ENCODE measurements at regions not wholly inside any gene's neighbourhood (a gene's known extent, or its start where the extent isn't known, plus 50 kb on each side); places are given as distances from the start of the nearest gene placed in this dataset.
"Not testable (repeated sequence)": the region's sequence is repeated elsewhere in the genome, so short reads cannot be mapped to it uniquely, and the experiment has no call there.

- DNase-seq (no peak), FAIRE-seq (no peak)
- H3K4me1 ChIP-seq (ENCODE audit: control insufficient read depth in 3 of 3, insufficient read depth in 2 of 3, low read depth in 1 of 3, low read length in 2 of 3) = no peaks in the 10 kb centered on the region
- no peaks in the 10 kb centered on the region for H3K27me3 ChIP-seq (ENCODE audit: control insufficient read depth in 3 of 3, insufficient read depth in 3 of 3, low read length in 3 of 3)
- no peaks in the 10 kb centered on the region for H3K9me3 ChIP-seq (ENCODE audit: control insufficient read depth in 2 of 2, insufficient read depth in 1 of 2, low read depth in 1 of 2, low read length in 1 of 2)
- 54 to 70% (median 58%) methylated on average over 1 of the region's 1 CpG for WGBS, 3 donors
- no peak overlapping the region for H3K27ac ChIP-seq (ENCODE audit: low read depth in 1 of 3, low read length in 2 of 3)
- no peak overlapping the region for H3K4me3 ChIP-seq (ENCODE audit: low read depth in 1 of 3, low read length in 3 of 3)
- H3K36me3 ChIP-seq (ENCODE audit: control insufficient read depth in 3 of 3, insufficient read depth in 2 of 3, low read depth in 1 of 3, low read length in 3 of 3) = no peaks in the 10 kb centered on the region
Observed at GRCh38 chr9:73423891-73424290, 272.2 kb downstream of the ANXA1 start.

DNA sequence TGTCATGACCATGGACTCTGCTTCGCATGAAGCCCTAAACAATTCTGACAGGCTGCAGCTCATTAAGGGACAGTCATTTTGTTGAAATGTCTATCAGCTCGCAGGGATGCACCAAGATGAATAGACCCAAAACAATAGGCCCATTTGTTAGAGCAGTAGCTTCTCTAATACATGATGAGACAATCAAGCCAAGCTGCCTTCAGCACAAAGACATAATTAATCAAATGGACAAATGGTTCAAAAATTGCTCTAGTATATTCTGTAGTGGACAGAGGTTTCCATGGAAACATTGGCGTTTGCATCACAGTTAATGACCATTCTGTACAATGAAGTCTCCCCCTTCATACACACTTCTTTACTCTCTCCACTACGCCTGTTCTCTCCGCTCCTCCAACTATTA is 274.6 kb downstream of the ANXA1 start:
- Histone ChIP-seq H3K9me3 (ENCODE audit: control insufficient read depth in 2 of 2, insufficient read depth in 1 of 2, low read depth in 1 of 2, low read length in 1 of 2) (no peaks in the 10 kb centered on the region), H3K27ac (ENCODE audit: low read depth in 1 of 3, low read length in 2 of 3) (no peak overlapping the region), H3K36me3 (ENCODE audit: control insufficient read depth in 3 of 3, insufficient read depth in 2 of 3, low read depth in 1 of 3, low read length in 3 of 3) (no peaks in the 10 kb centered on the region), H3K4me1 (ENCODE audit: control insufficient read depth in 3 of 3, insufficient read depth in 2 of 3, low read depth in 1 of 3, low read length in 2 of 3) (no peaks in the 10 kb centered on the region), H3K4me3 (ENCODE audit: low read depth in 1 of 3, low read length in 3 of 3) (no peak overlapping the region), H3K27me3 (ENCODE audit: control insufficient read depth in 3 of 3, insufficient read depth in 3 of 3, low read length in 3 of 3) (no peaks in the 10 kb centered on the region)
- DNase-seq = no peak
- WGBS, 3 donors = 39 to 46% (median 43%) methylated on average over 5 of the region's 5 CpGs
- no peak for FAIRE-seq

DNA sequence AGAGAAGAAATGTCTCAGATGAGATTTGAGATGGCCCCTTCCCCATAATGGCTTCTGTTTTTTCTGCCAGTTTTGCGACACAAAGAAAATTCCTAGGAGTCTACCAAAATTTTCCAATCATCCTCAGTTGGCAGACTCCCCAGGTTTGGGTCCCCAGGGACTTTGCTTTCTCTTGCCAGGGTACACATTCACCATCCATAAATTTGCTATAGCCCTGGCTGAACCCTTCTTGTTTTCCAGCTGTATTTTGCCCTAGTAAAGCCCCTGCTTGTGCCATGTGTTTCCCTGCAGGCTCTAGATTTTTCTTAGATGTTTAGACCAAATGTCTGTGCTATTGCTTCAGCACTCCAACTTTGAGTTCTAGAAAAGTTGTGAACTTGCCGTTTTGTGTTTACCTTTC is 283.2 kb downstream of the ANXA1 start:
- H3K27ac ChIP-seq (ENCODE audit: low read depth in 1 of 3, low read length in 2 of 3) = no peak overlapping the region

GRCh38 chr9:73437758-73438157 is 286.1 kb downstream of the ANXA1 start:
- 14 to 41% (median 26%) methylated on average over 1 of the region's 1 CpG for WGBS, 3 donors
- FAIRE-seq = no peak
- Histone ChIP-seq H3K9me3 (ENCODE audit: control insufficient read depth in 2 of 2, insufficient read depth in 1 of 2, low read depth in 1 of 2, low read length in 1 of 2) (no peaks in the 10 kb centered on the region), H3K27me3 (ENCODE audit: control insufficient read depth in 3 of 3, insufficient read depth in 3 of 3, low read length in 3 of 3) (no peaks in the 10 kb centered on the region), H3K4me1 (ENCODE audit: control insufficient read depth in 3 of 3, insufficient read depth in 2 of 3, low read depth in 1 of 3, low read length in 2 of 3) (no peaks in the 10 kb centered on the region), H3K36me3 (ENCODE audit: control insufficient read depth in 3 of 3, insufficient read depth in 2 of 3, low read depth in 1 of 3, low read length in 3 of 3) (no peaks in the 10 kb centered on the region), H3K27ac (ENCODE audit: low read depth in 1 of 3, low read length in 2 of 3) (no peak overlapping the region), H3K4me3 (ENCODE audit: low read depth in 1 of 3, low read length in 3 of 3) (no peak overlapping the region)
- no peak for DNase-seq

More for the DNA sequence above, 283.2 kb downstream of the ANXA1 start:
- no peaks in the 10 kb centered on the region for H3K9me3 ChIP-seq (ENCODE audit: control insufficient read depth in 2 of 2, insufficient read depth in 1 of 2, low read depth in 1 of 2, low read length in 1 of 2)
- FAIRE-seq = no peak
- no peaks in the 10 kb centered on the region for H3K4me1 ChIP-seq (ENCODE audit: control insufficient read depth in 3 of 3, insufficient read depth in 2 of 3, low read depth in 1 of 3, low read length in 2 of 3)
- H3K36me3 ChIP-seq (ENCODE audit: control insufficient read depth in 3 of 3, insufficient read depth in 2 of 3, low read depth in 1 of 3, low read length in 3 of 3) = no peaks in the 10 kb centered on the region
- H3K4me3 ChIP-seq (ENCODE audit: low read depth in 1 of 3, low read length in 3 of 3) = no peak overlapping the region
- WGBS, 3 donors = 60 to 76% (median 72%) methylated on average over 2 of the region's 2 CpGs
- H3K27me3 ChIP-seq (ENCODE audit: control insufficient read depth in 3 of 3, insufficient read depth in 3 of 3, low read length in 3 of 3) = no peaks in the 10 kb centered on the region
- DNase-seq = no peak

DNA sequence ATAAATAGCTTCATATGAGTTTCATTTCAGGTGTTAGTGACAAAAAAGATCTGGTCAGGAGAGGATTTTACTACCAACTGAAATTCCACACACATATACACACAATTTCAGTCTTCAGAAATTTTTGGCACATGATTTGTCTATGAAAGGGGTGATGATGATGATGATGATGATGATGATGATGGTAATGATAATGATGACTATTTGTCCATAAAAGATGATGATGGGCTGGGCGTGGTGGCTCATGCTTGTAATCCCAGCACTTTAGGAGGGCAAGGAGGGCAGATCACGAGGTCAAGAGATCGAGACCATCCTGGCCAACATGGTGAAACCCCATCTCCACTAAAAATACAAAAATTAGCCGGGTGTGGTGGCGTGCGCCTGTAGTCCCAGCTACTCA is 288.2 kb downstream of the ANXA1 start:
- not testable (repeated sequence) for FAIRE-seq; H3K4me1 ChIP-seq (ENCODE audit: control insufficient read depth in 3 of 3, insufficient read depth in 2 of 3, low read depth in 1 of 3, low read length in 2 of 3)
- 68 to 90% (median 77%) methylated on average over 3 to 6 of the region's 6 CpGs for WGBS, 3 donors

DNA sequence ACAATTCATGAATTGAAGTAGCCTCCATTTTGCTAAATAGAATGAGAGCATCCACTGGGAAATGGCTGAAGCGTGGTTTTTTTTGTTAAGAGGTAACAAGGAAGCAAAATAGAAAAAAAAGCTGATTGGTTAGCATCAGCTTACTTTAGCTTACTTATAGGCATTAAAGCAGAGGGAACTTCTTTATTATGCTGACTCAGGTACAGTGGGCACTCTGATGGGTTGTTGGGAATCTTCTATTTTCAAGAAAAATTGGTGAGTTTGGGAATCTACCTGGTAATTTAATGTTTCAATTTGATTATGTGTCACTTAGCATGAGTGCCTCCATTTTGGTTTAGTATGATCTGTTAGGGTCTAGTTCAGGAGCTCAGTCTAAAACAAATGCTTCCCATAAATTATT is 289.6 kb downstream of the ANXA1 start:
- FAIRE-seq (no peak), DNase-seq (no peak)
- no peaks in the 10 kb centered on the region for H3K36me3 ChIP-seq (ENCODE audit: control insufficient read depth in 3 of 3, insufficient read depth in 2 of 3, low read depth in 1 of 3, low read length in 3 of 3)
- H3K27me3 ChIP-seq (ENCODE audit: control insufficient read depth in 3 of 3, insufficient read depth in 3 of 3, low read length in 3 of 3) = no peaks in the 10 kb centered on the region
- no peaks in the 10 kb centered on the region for H3K9me3 ChIP-seq (ENCODE audit: control insufficient read depth in 2 of 2, insufficient read depth in 1 of 2, low read depth in 1 of 2, low read length in 1 of 2)
- H3K4me3 ChIP-seq (ENCODE audit: low read depth in 1 of 3, low read length in 3 of 3) = no peak overlapping the region
- no peak overlapping the region for H3K27ac ChIP-seq (ENCODE audit: low read depth in 1 of 3, low read length in 2 of 3)
- 56 to 85% (median 60%) methylated on average over 1 of the region's 1 CpG for WGBS, 3 donors
- no peaks in the 10 kb centered on the region for H3K4me1 ChIP-seq (ENCODE audit: control insufficient read depth in 3 of 3, insufficient read depth in 2 of 3, low read depth in 1 of 3, low read length in 2 of 3)

More for the DNA sequence above, 288.2 kb downstream of the ANXA1 start:
- not testable (repeated sequence) for H3K36me3 ChIP-seq (ENCODE audit: control insufficient read depth in 3 of 3, insufficient read depth in 2 of 3, low read depth in 1 of 3, low read length in 3 of 3); H3K27ac ChIP-seq (ENCODE audit: low read depth in 1 of 3, low read length in 2 of 3); DNase-seq; H3K27me3 ChIP-seq (ENCODE audit: control insufficient read depth in 3 of 3, insufficient read depth in 3 of 3, low read length in 3 of 3); H3K9me3 ChIP-seq (ENCODE audit: control insufficient read depth in 2 of 2, insufficient read depth in 1 of 2, low read depth in 1 of 2, low read length in 1 of 2); H3K4me3 ChIP-seq (ENCODE audit: low read depth in 1 of 3, low read length in 3 of 3)

DNA sequence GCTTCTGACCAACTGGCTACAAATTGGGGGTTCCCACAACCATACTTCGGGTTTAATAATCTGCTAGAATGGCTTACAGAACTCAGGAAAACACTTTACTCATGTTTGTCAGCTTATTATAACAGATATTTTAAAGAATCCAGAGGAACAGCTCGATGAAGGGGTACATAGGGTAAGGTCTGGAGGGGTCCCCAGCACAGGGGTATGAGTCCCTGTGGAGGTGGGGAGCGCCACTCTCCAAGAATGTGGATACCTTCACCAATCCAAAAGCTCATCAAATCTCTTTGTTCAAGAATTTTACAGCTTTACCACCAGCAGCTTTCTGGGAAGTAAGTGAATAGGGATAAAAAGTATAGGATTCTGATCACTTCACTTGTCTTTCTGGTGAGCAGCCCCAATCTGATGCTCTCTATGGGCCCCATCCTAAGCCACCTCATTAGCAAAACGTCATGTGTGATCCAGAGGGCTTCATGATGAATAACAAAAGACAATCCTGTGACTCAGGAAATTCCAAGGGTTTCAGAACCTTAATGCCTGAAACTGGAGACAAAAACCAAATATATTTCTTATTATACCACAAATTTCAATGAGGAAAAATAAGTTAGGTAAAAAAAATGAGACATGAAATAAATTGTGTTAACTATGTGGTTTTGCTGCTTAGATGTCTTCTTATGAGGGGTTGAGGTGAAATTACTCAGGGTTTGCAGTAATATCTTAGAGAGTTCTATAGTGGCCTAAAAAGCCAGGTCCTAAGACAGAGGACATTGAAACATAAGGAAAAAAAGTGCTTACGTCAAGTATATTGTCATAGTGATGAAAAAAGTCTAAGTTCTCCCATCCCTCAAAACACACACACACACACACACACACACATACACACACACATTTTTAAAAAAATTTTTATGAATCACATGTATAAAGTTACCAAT is 290.5 kb downstream of the ANXA1 start:
- FAIRE-seq (no peak), DNase-seq (no peak)
- no peaks in the 10 kb centered on the region for H3K9me3 ChIP-seq (ENCODE audit: control insufficient read depth in 2 of 2, insufficient read depth in 1 of 2, low read depth in 1 of 2, low read length in 1 of 2)
- no peaks in the 10 kb centered on the region for H3K36me3 ChIP-seq (ENCODE audit: control insufficient read depth in 3 of 3, insufficient read depth in 2 of 3, low read depth in 1 of 3, low read length in 3 of 3)
- 55 to 57% (median 56%) methylated on average over 5 of the region's 5 CpGs for WGBS, 3 donors
- H3K4me3 ChIP-seq (ENCODE audit: low read depth in 1 of 3, low read length in 3 of 3) = no peak overlapping the region
- H3K4me1 ChIP-seq (ENCODE audit: control insufficient read depth in 3 of 3, insufficient read depth in 2 of 3, low read depth in 1 of 3, low read length in 2 of 3) = no peaks in the 10 kb centered on the region
- H3K27me3 ChIP-seq (ENCODE audit: control insufficient read depth in 3 of 3, insufficient read depth in 3 of 3, low read length in 3 of 3) = no peaks in the 10 kb centered on the region
- H3K27ac ChIP-seq (ENCODE audit: low read depth in 1 of 3, low read length in 2 of 3) = no peak overlapping the region

DNA sequence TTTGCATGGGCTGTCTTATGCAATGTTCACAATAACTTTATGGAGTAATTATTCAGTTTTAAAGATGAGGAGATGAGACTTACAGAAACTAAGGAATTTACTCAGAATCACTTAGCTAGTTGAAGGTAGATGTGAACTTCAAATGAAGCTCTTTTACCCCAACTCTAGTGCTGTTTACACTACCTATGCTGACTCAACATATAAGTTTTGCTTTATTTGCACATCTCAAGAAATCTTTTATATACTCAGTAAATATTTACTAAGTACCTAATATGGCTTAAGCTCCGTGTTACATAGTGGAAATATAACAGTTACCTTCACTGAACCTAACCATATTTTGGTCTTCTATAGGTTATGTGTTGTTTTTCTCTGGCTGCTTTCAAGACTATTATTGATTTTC is 293.2 kb downstream of the ANXA1 start:
- no peak for FAIRE-seq
- Histone ChIP-seq H3K27ac (ENCODE audit: low read depth in 1 of 3, low read length in 2 of 3) (no peak overlapping the region), H3K4me1 (ENCODE audit: control insufficient read depth in 3 of 3, insufficient read depth in 2 of 3, low read depth in 1 of 3, low read length in 2 of 3) (no peaks in the 10 kb centered on the region)

DNA sequence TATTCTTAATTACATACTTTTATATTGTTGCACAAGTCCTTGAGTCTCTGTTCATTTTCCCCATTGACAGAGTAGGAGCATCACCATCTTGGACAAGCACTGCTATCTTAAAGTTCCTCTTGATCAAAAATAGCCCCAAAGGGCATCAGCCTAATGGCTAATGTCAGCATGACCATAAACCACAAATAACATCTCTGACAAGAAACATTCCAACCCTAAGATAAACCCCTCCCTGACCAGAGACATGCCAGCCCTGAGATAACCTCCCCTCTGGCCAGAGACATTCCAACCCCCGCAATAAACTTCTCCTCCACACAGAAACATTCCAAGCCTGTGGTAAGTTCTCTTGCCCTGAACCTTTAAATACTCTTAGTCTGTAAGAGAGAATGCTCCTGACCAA is 293.7 kb downstream of the ANXA1 start:
- not testable (repeated sequence) for H3K27me3 ChIP-seq (ENCODE audit: control insufficient read depth in 3 of 3, insufficient read depth in 3 of 3, low read length in 3 of 3); H3K4me3 ChIP-seq (ENCODE audit: low read depth in 1 of 3, low read length in 3 of 3); DNase-seq; H3K27ac ChIP-seq (ENCODE audit: low read depth in 1 of 3, low read length in 2 of 3); H3K9me3 ChIP-seq (ENCODE audit: control insufficient read depth in 2 of 2, insufficient read depth in 1 of 2, low read depth in 1 of 2, low read length in 1 of 2); FAIRE-seq; H3K4me1 ChIP-seq (ENCODE audit: control insufficient read depth in 3 of 3, insufficient read depth in 2 of 3, low read depth in 1 of 3, low read length in 2 of 3); H3K36me3 ChIP-seq (ENCODE audit: control insufficient read depth in 3 of 3, insufficient read depth in 2 of 3, low read depth in 1 of 3, low read length in 3 of 3)
- whole genome bisulfite sequencing, 3 donors = 14 to 26% (median 25%) methylated on average over 1 of the region's 1 CpG

More for the DNA sequence above, 293.2 kb downstream of the ANXA1 start:
- H3K4me3 ChIP-seq (ENCODE audit: low read depth in 1 of 3, low read length in 3 of 3) = no peak overlapping the region
- H3K36me3 ChIP-seq (ENCODE audit: control insufficient read depth in 3 of 3, insufficient read depth in 2 of 3, low read depth in 1 of 3, low read length in 3 of 3) = no peaks in the 10 kb centered on the region
- no peak for DNase-seq
- 13 to 38% (median 23%) methylated on average over 1 of the region's 1 CpG for WGBS, 3 donors
- H3K9me3 ChIP-seq (ENCODE audit: control insufficient read depth in 2 of 2, insufficient read depth in 1 of 2, low read depth in 1 of 2, low read length in 1 of 2) = no peaks in the 10 kb centered on the region
- H3K27me3 ChIP-seq (ENCODE audit: control insufficient read depth in 3 of 3, insufficient read depth in 3 of 3, low read length in 3 of 3) = no peaks in the 10 kb centered on the region
